ENCODE measurements at regions not wholly inside any gene's neighbourhood (a gene's known extent, or its start where the extent isn't known, plus 50 kb on each side); places are given as distances from the start of the nearest gene placed in this dataset.

- no peak overlapping the region for H3K27ac ChIP-seq (ENCODE audit: extremely low read depth, low read depth, low read length)
- ATAC-seq (peak; percentile 10; the same call in 2 of the 3 replicates), FAIRE-seq (peak; percentile 49), DNase-seq (ENCODE audit: extremely low read depth in 1 of 4, low spot score in 3 of 4) (no peak)
- no peak overlapping the region for H3K4me3 ChIP-seq
- intact Hi-C loops (cut with micrococcal nuclease) (no loop called here), in situ Hi-C loops (cut with MboI) (no loop called here)
- no peaks in the 10 kb centered on the region for H3K36me3 ChIP-seq (ENCODE audit: control insufficient read depth, insufficient read depth, low read length)
- ChIA-PET POLR2A (no interaction called here), CTCF (ENCODE audit: low intra/inter-chr PET ratio) (no interaction called here)
- H2AFZ ChIP-seq (ENCODE audit: low read depth, low read length), result peak overlapping the region; percentile 71
- peaks cover 6 to 38% of the 10 kb centered on the region in 2 experiments for H3K27me3 ChIP-seq (ENCODE audit: control insufficient read depth in 2 of 2, insufficient read depth in 2 of 2, low read length in 2 of 2)
- 14% methylated on average over 3 of the region's 3 CpGs for WGBS (ENCODE audit: insufficient coverage, low coverage, missing lambda C conversion rate)
- peak overlapping the region; percentile 22; the same call in 1 of the 2 replicates for H3K4me2 ChIP-seq (ENCODE audit: insufficient read depth, low read length)
- H4K20me1 ChIP-seq (replicated peaks; ENCODE audit: control insufficient read depth, insufficient read depth, low read length), result no peaks in the 10 kb centered on the region
- H3K79me2 ChIP-seq (ENCODE audit: control insufficient read depth, insufficient read depth, low read length), result no peaks in the 10 kb centered on the region
- no peak overlapping the region for H3K9ac ChIP-seq (ENCODE audit: insufficient read depth in 1 of 2, low read depth in 2 of 2, low read length in 2 of 2)
- H3K9me3 ChIP-seq (replicated peaks; ENCODE audit: control insufficient read depth, insufficient read depth, low read depth, low read length), result peaks cover 3% of the 10 kb centered on the region; the same call in 1 of the 2 replicates
- no TSS peak for BruUV-seq (replicated peaks)
- H3K9me1 ChIP-seq (ENCODE audit: control insufficient read depth, insufficient read depth, low read length), result no peaks in the 10 kb centered on the region
- H3K4me1 ChIP-seq (replicated peaks in 1 of 2; ENCODE audit: control insufficient read depth in 2 of 2, insufficient read depth in 2 of 2, low read length in 2 of 2), result peaks cover 0 to 8% of the 10 kb centered on the region in 2 experiments; a peak in 3 of 5 replicates
- TF ChIP-seq ATF3 (IDR thresholded peaks at IDR 0.05), result no peak
- no peak for TF ChIP-seq ATF3 (CRISPR knock-in tag; conservative IDR thresholded peaks at IDR 0.05)
- TF ChIP-seq CAMTA2 (CRISPR knock-in tag; conservative IDR thresholded peaks at IDR 0.05), result no peak
- no peak for TF ChIP-seq RBM39 (optimal IDR thresholded peaks at IDR 0.05; ENCODE audit: low read depth, low read length)
- TF ChIP-seq ZNF79 (CRISPR knock-in tag; IDR thresholded peaks at IDR 0.05; ENCODE audit: low read depth), result no peak
- no peak for TF ChIP-seq ZBTB11 (CRISPR knock-in tag; IDR thresholded peaks at IDR 0.05)
- TF ChIP-seq, protein P1, sequence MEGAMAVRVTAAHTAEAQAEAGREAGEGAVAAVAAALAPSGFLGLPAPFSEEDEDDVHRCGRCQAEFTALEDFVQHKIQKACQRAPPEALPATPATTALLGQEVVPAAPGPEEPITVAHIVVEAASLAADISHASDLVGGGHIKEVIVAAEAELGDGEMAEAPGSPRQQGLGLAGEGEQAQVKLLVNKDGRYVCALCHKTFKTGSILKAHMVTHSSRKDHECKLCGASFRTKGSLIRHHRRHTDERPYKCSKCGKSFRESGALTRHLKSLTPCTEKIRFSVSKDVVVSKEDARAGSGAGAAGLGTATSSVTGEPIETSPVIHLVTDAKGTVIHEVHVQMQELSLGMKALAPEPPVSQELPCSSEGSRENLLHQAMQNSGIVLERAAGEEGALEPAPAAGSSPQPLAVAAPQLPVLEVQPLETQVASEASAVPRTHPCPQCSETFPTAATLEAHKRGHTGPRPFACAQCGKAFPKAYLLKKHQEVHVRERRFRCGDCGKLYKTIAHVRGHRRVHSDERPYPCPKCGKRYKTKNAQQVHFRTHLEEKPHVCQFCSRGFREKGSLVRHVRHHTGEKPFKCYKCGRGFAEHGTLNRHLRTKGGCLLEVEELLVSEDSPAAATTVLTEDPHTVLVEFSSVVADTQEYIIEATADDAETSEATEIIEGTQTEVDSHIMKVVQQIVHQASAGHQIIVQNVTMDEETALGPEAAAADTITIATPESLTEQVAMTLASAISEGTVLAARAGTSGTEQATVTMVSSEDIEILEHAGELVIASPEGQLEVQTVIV (CRISPR knock-in tag; IDR thresholded peaks at IDR 0.05; ENCODE audit: borderline replicate concordance), result no peak
- TF ChIP-seq TEAD1 (CRISPR knock-in tag; IDR thresholded peaks at IDR 0.05), result no peak
- TF ChIP-seq FOXA1 (IDR thresholded peaks at IDR 0.05; ENCODE audit: borderline replicate concordance), result no peak
- TF ChIP-seq ZNF561 (CRISPR knock-in tag; conservative IDR thresholded peaks at IDR 0.05), result no peak
- no peak for TF ChIP-seq DACH1 (IDR thresholded peaks at IDR 0.05; ENCODE audit: partially characterized antibody)
- no peak for TF ChIP-seq E2F6 (IDR thresholded peaks at IDR 0.05; ENCODE audit: borderline replicate concordance in 1 of 2, extremely low read depth in 1 of 2, insufficient read depth in 1 of 2, insufficient read length in 1 of 2, low read depth in 1 of 2, low read length in 1 of 2, poor library complexity in 1 of 2, severe bottlenecking in 1 of 2)
Observed at GRCh38 chr6:163637524-163637923, 223.0 kb downstream of the QKI start.

All from K562 (cell line).